ENCODE measurements at regions not wholly inside any gene's neighbourhood (a gene's known extent, or its start where the extent isn't known, plus 50 kb on each side); places are given as distances from the start of the nearest gene placed in this dataset.

DNA sequence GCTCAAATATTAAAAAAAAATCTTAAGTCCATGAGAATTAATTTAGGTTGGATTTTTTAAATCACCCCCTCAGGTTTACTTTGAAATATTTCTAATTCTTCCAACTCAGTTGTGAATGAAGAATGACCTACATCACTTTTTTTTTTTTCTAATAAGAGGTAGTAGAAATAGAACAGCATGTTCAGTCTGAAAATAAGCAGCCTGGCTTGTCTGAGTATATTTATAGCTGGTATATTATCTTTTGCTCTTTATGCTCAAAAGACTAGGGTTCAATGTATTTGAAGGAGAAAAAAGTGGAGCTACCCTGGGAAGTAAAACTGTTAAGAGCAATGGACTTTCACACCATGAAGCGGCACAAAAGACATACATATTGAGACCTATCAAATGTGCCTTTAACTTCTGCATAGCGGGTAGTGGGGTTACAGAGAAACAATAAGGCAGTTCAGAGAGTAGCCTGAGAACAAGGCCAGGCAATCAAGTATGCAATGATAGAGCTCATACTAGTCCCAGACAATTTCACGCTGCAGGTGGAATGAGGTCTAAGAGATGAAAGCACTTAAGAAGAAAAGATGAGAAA, 175.4 kb upstream of the CDH12 start:
- TF ChIP-seq, protein P1, sequence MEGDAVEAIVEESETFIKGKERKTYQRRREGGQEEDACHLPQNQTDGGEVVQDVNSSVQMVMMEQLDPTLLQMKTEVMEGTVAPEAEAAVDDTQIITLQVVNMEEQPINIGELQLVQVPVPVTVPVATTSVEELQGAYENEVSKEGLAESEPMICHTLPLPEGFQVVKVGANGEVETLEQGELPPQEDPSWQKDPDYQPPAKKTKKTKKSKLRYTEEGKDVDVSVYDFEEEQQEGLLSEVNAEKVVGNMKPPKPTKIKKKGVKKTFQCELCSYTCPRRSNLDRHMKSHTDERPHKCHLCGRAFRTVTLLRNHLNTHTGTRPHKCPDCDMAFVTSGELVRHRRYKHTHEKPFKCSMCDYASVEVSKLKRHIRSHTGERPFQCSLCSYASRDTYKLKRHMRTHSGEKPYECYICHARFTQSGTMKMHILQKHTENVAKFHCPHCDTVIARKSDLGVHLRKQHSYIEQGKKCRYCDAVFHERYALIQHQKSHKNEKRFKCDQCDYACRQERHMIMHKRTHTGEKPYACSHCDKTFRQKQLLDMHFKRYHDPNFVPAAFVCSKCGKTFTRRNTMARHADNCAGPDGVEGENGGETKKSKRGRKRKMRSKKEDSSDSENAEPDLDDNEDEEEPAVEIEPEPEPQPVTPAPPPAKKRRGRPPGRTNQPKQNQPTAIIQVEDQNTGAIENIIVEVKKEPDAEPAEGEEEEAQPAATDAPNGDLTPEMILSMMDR (conservative IDR thresholded peaks at IDR 0.05; ENCODE audit: low read length) = no peak
- H3K4me3 ChIP-seq (ENCODE audit: low read length) = no peak overlapping the region
- DNase-seq (ENCODE audit: low read depth) = no peak

DNA sequence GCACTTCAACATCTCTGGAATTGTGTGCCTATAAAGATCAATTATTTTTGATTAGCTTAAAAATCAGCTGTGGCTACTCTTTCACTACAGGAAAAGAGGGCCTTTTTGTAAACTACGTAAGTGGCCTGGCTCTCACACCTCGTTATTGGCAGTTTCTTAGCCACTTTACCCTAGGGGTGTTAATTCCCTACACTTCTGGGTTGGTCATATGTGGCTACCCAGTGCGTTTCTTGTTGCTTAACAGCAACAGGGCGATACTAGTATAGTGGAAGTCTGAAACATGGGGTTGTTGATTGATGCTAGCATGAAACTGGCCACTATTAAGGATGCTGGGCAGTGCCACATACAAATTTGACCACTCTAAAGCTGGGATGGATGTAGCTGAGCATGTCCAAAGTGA, 174.7 kb upstream of the CDH12 start:
- TF ChIP-seq, protein P1 (conservative IDR thresholded peaks at IDR 0.05; ENCODE audit: low read length) = no peak
- no peak overlapping the region for H3K4me3 ChIP-seq (ENCODE audit: low read length)
- no peak for DNase-seq (ENCODE audit: low read depth)

DNA sequence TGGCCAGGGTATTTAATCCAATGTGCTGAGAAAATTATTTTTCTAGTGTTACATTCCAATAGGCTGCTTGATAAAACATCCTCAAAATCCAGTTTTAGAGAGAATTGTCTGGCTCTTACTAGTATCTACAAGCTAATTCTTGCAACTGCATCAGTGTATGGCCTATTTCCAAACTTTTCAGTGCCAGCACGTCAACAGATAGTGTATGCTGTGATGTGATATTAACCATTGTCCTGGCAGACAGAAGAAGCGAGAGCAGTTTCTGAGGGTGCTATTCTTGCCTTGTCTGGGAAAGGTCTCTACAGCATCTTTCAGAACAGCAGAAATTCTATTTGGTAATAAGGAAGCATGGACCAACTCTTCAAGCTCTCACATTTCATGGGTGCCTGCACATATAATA, 174.2 kb upstream of the CDH12 start:
- H3K4me3 ChIP-seq (ENCODE audit: low read length) = no peak overlapping the region
- TF ChIP-seq, protein P1 (conservative IDR thresholded peaks at IDR 0.05; ENCODE audit: low read length) = no peak
- DNase-seq (ENCODE audit: low read depth) = no peak

DNA sequence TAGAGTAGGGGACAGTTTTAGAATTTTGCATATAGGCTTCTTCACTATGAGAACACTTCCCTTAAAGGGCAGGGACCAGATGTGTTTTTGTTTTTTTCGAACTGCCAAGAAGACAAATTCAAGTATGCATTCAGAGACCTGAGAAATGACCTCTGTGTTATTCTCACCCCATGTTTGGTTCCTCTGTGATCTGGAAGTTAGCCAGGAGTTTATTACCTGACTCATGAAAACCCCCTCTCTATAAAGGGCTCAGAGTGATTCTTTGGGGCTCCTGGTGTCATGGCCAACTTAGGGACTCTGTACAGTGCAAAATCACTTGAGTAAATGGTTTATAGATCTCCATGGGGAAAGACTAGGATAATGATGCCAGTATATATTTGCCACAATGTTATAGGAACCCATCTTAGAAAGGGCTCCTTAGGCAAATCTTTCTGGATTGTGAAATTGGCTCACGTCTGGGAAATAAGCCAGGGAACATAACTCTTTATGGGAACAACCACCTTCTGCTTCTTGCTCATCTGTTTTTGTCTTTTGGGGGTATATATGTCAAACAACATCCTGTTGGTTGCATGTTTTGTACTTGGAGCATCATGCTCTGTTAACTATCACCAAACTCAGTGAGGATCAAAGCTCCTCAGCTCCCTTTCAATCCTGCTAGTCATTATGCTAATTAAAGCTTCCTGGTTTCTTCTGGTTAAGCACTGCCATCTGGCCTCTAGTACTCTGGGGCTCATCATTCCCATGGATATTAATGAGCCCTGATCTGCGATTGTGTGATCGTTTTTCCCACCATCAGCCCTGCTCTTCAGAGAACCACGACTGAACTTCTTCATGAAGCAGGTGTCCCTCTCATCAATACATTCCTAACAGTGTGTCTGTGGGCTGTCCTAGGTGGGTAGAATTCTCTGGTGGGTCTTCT, 173.4 kb upstream of the CDH12 start:
- no peak for DNase-seq (ENCODE audit: low read depth)
- TF ChIP-seq, protein P1 (conservative IDR thresholded peaks at IDR 0.05; ENCODE audit: low read length) = no peak
- H3K4me3 ChIP-seq (ENCODE audit: low read length) = no peak overlapping the region

DNA sequence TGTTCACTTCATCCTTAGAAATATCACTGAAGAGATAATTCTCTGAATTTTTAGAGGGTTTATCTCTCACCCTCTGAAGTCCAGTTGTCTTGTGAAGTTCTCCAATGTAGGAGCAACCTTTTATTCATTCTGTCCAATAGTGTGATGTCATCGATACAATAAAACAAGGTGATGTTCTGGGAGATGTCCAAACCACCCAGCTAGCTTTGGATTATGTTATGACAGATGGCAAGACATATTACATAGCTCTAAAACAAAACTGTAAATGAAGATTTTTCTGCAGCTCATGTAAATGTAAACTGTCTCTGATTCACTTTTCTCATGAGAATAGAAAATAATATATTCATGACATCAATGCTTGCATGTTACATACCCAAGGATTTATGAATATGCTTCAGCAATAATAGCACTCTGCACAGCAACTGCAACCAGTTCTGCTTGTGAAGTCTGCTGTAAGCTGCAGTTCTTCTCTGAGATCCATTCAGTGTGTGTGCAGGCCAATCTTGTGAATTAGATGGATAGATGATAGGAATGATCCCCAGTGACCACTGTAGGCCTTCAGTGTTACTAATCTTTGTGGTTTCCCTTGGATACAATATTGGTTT, 172.6 kb upstream of the CDH12 start:
- TF ChIP-seq, protein P1 (conservative IDR thresholded peaks at IDR 0.05; ENCODE audit: low read length) = no peak
- no peak for DNase-seq (ENCODE audit: low read depth)
- no peak overlapping the region for H3K4me3 ChIP-seq (ENCODE audit: low read length)

DNA sequence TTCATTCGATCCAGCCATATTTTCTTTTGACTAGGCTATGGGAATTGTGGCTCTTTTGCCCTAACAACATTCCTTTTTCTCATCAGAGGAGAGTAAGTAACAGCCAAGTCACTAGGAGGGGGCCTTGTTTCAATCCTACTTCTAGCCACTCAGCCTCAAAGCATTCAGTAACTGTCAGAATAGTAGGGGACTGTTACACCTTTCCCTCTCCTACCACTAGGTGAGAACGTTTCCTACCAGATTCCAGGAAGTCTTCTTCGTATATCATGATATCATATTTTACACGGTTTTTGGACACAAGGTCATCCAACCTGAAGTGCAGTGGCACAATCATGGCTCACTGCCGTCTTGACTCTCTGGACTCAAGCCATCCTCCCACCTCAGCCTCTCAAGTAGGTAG, 171.3 kb upstream of the CDH12 start:
- no peak overlapping the region for H3K4me3 ChIP-seq (ENCODE audit: low read length)
- TF ChIP-seq, protein P1 (conservative IDR thresholded peaks at IDR 0.05; ENCODE audit: low read length) = no peak
- no peak for DNase-seq (ENCODE audit: low read depth)

Measured in AG10803 (cell line).